ENCODE measurements at regions not wholly inside any gene's neighbourhood (a gene's known extent, or its start where the extent isn't known, plus 50 kb on each side); places are given as distances from the start of the nearest gene placed in this dataset.

- TF ChIP-seq POLR2A (IDR thresholded peaks at IDR 0.05) (no peak), CTCF (IDR thresholded peaks at IDR 0.05 in 8 of 11, conservative IDR thresholded peaks at IDR 0.05 in 3 of 11) (no peak)
These were observed 154.2 kb upstream of the FRG1 start for GRCh38 chr4:189786447-189786846.

Measured in spleen (tissue), 7 donors.